ENCODE measurements at regions not wholly inside any gene's neighbourhood (a gene's known extent, or its start where the extent isn't known, plus 50 kb on each side); places are given as distances from the start of the nearest gene placed in this dataset.

- no peak for TF ChIP-seq CTCF (conservative IDR thresholded peaks at IDR 0.05)
- H3K9me3 Mint-ChIP-seq = no peaks in the 10 kb centered on the region; a peak in 1 of 5 replicates
- Histone ChIP-seq H3K9ac (ENCODE audit: extremely low read depth, insufficient read length, low read length) (no peak overlapping the region), H3K79me2 (ENCODE audit: insufficient read depth, low read length) (no peaks in the 10 kb centered on the region), H3K4ac (ENCODE audit: low read depth, low read length) (no peak overlapping the region), H3K23me2 (ENCODE audit: insufficient read length, low read depth, low read length, poor library complexity, severe bottlenecking) (no peaks in the 10 kb centered on the region), H4K8ac (replicated peaks; ENCODE audit: insufficient read length, low read depth, low read length) (no peak overlapping the region), H3K79me1 (ENCODE audit: insufficient read depth, low read depth, low read length, poor library complexity, severe bottlenecking) (no peaks in the 10 kb centered on the region), H3K14ac (ENCODE audit: insufficient read depth, low read length) (no peak overlapping the region), H2AK5ac (ENCODE audit: insufficient read length, low read length) (no peak overlapping the region), H2BK5ac (ENCODE audit: insufficient read length, low read length) (no peak overlapping the region), H4K5ac (ENCODE audit: insufficient read length, low read depth, low read length) (no peak overlapping the region), H4K91ac (ENCODE audit: insufficient read length, low read depth, low read length) (no peak overlapping the region), H2BK20ac (ENCODE audit: low read depth, low read length, poor library complexity, severe bottlenecking) (no peak overlapping the region), H3K4me1 (ENCODE audit: insufficient read depth, low read length) (no peaks in the 10 kb centered on the region), H3K27me3 (ENCODE audit: insufficient read depth, low read length) (no peaks in the 10 kb centered on the region), H3T11ph (ENCODE audit: low read length) (no peak overlapping the region), H2AFZ (ENCODE audit: low read length) (no peak overlapping the region), H2BK120ac (ENCODE audit: low read depth, low read length, poor library complexity, severe bottlenecking) (no peak overlapping the region), H3K56ac (ENCODE audit: insufficient read length, low read depth, low read length) (no peak overlapping the region), H4K20me1 (ENCODE audit: control insufficient read depth, insufficient read depth, insufficient read length) (no peaks in the 10 kb centered on the region), H3K27ac (ENCODE audit: insufficient read length, low read depth, low read length) (no peak overlapping the region), H2BK12ac (ENCODE audit: insufficient read length, low read depth, low read length) (no peak overlapping the region), H3K18ac (ENCODE audit: insufficient read length, low read depth, low read length) (no peak overlapping the region), H3K4me2 (ENCODE audit: insufficient read depth, insufficient read length, low read length) (no peak overlapping the region), H3K9me3 (ENCODE audit: control insufficient read depth, low read depth, low read length) (no peaks in the 10 kb centered on the region), H3K23ac (ENCODE audit: insufficient read length, low read depth, low read length) (no peak overlapping the region), H2BK15ac (ENCODE audit: low read depth, low read length) (no peak overlapping the region)
- no peak overlapping the region for H3K4me3 Mint-ChIP-seq
- no peak overlapping the region for H3K27ac Mint-ChIP-seq
- no peaks in the 10 kb centered on the region for H3K4me1 Mint-ChIP-seq
- H3K36me3 Mint-ChIP-seq (ENCODE audit: insufficient read depth in 1 of 3, low read depth in 3 of 3) = no peaks in the 10 kb centered on the region
- no peak for DNase-seq
- WGBS (ENCODE audit: extremely low coverage, insufficient read length, low lambda C conversion rate) = no CpG with 5 or more reads among the region's 4 CpGs
- H3K27me3 Mint-ChIP-seq (ENCODE audit: low read depth) = peaks cover 1% of the 10 kb centered on the region; the same call in 1 of the 2 replicates
Observed at GRCh38 chr9:107807183-107807582, 317.6 kb upstream of the KLF4 start.
